ENCODE measurements at regions not wholly inside any gene's neighbourhood (a gene's known extent, or its start where the extent isn't known, plus 50 kb on each side); places are given as distances from the start of the nearest gene placed in this dataset.

GRCh38 chr6:14375930-14376329 is 258.4 kb downstream of the CD83 start:
- TF ChIP-seq EZH2 (IDR thresholded peaks at IDR 0.05; ENCODE audit: insufficient read depth, poor library complexity, severe bottlenecking) (no peak), EZH2phosphoT487 (IDR thresholded peaks at IDR 0.05; ENCODE audit: insufficient read depth, low read depth) (no peak)

Measured in GM23248 (cell line).